GM19239 (cell line): ENCODE measurements at regions not wholly inside any gene's neighbourhood (a gene's known extent, or its start where the extent isn't known, plus 50 kb on each side); places are given as distances from the start of the nearest gene placed in this dataset.
"Not testable (repeated sequence)": the region's sequence is repeated elsewhere in the genome, so short reads cannot be mapped to it uniquely, and the experiment has no call there.

ENCODE experiments used
- DNase-seq: peaks from one replicate; pipeline ENCODE4 v3.0.0; 2011; ENCODE audit warnings: low spot score; ENCODE audit not compliant: insufficient read length
- FAIRE-seq: peaks from 2 replicates; lab custom pipeline; 2011; peaks lifted over from hg19 to GRCh38; lab: Jason Lieb, UNC

GRCh38 chr9:1881708-1882295 lies 133.3 kb upstream of the SMARCA2 start:
- DNase-seq (no peak), FAIRE-seq (no peak)

GRCh38 chr9:1882711-1883403 lies 132.3 kb upstream of the SMARCA2 start:
- FAIRE-seq (no peak), DNase-seq (no peak)

GRCh38 chr9:1890201-1890600 lies 124.9 kb upstream of the SMARCA2 start:
- DNase-seq (no peak), FAIRE-seq (no peak)

- DNase-seq = no peak
- no peak for FAIRE-seq
Measured at GRCh38 chr9:1890816-1891215, 124.3 kb upstream of the SMARCA2 start.

GRCh38 chr9:1903080-1903704 lies 112.0 kb upstream of the SMARCA2 start:
- DNase-seq, FAIRE-seq: not testable (repeated sequence)

GRCh38 chr9:1907465-1907864 lies 107.7 kb upstream of the SMARCA2 start:
- DNase-seq = no peak
- no peak for FAIRE-seq

GRCh38 chr9:1909322-1909721 lies 105.8 kb upstream of the SMARCA2 start:
- FAIRE-seq = no peak
- no peak for DNase-seq

- FAIRE-seq (no peak), DNase-seq (no peak)
Measured at GRCh38 chr9:1910269-1910811, 104.8 kb upstream of the SMARCA2 start.

GRCh38 chr9:1913631-1914330 lies 101.4 kb upstream of the SMARCA2 start:
- no peak for FAIRE-seq

GRCh38 chr9:1916095-1916494 lies 99.1 kb upstream of the SMARCA2 start:
- FAIRE-seq = no peak
- DNase-seq = no peak

More at GRCh38 chr9:1913631-1914330, 101.4 kb upstream of the SMARCA2 start:
- DNase-seq = no peak

GRCh38 chr9:1916655-1917054 lies 98.5 kb upstream of the SMARCA2 start:
- DNase-seq = no peak
- FAIRE-seq = no peak

- no peak for FAIRE-seq
Measured at GRCh38 chr9:1917396-1917935, 97.7 kb upstream of the SMARCA2 start.

GRCh38 chr9:1918108-1918507 lies 97.0 kb upstream of the SMARCA2 start:
- no peak for FAIRE-seq
- no peak for DNase-seq

More at GRCh38 chr9:1917396-1917935, 97.7 kb upstream of the SMARCA2 start:
- DNase-seq = no peak

GRCh38 chr9:1918622-1919021 lies 96.5 kb upstream of the SMARCA2 start:
- no peak for DNase-seq
- no peak for FAIRE-seq

GRCh38 chr9:1919229-1919628 lies 95.9 kb upstream of the SMARCA2 start:
- FAIRE-seq (no peak), DNase-seq (no peak)

- DNase-seq (no peak), FAIRE-seq (no peak)
Measured at GRCh38 chr9:1920386-1920785, 94.8 kb upstream of the SMARCA2 start.

- no peak for FAIRE-seq
- no peak for DNase-seq
Measured at GRCh38 chr9:1922026-1922425, 93.1 kb upstream of the SMARCA2 start.

- FAIRE-seq (no peak), DNase-seq (no peak)
Measured at GRCh38 chr9:1927546-1927945, 87.6 kb upstream of the SMARCA2 start.

- FAIRE-seq = no peak
- no peak for DNase-seq
Measured at GRCh38 chr9:1929134-1929533, 86.0 kb upstream of the SMARCA2 start.

- FAIRE-seq = peak; percentile 86
- no peak for DNase-seq
Measured at GRCh38 chr9:1929722-1930244, 85.4 kb upstream of the SMARCA2 start.
